Kasumi-1 (cell line): ENCODE measurements at regions not wholly inside any gene's neighbourhood (a gene's known extent, or its start where the extent isn't known, plus 50 kb on each side); places are given as distances from the start of the nearest gene placed in this dataset.

Source experiments
- DNase-seq, 2 experiments: peaks; one replicate each; lab custom pipeline; 2025; lab: John Stamatoyannopoulos, UW

DNA sequence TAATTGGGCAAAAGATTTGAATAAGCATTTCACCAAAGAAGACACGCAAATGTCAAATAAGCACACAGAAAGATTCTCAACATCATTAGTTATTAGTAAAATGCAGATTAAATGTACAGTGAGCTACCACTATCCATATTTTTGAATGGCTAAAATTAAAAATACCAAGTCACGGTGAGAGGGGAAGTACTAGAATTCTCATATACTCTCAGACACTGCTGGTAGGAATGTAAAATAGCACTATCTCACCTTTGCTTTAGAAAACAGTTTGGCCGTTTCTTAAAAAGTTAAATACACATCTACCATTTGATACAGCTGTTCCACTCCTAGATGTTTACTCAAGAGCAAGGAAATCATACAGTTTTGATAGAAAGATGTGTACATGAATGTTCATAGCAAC lies 115.8 kb upstream of the CELF2 start:
- DNase-seq: no peak

DNA sequence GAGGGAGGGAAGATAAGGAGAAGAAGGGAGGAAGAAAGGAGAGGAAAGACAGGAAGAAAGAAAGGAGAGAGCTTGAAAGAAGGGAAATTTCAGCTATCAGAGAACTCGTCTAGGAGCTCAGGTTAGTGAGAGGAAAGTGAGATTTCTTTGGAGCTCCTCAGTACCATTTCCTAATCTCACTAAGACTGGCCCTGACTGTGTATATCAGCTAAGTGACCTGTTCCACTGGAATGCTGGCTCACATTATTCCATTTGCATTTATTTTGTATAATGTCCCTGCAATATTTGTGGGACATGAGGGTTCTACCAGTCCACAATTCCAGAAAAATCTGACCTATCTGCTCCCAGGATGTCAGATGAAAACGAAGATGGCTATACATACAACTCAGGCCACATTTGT lies 114.7 kb upstream of the CELF2 start:
- DNase-seq: no peak

DNA sequence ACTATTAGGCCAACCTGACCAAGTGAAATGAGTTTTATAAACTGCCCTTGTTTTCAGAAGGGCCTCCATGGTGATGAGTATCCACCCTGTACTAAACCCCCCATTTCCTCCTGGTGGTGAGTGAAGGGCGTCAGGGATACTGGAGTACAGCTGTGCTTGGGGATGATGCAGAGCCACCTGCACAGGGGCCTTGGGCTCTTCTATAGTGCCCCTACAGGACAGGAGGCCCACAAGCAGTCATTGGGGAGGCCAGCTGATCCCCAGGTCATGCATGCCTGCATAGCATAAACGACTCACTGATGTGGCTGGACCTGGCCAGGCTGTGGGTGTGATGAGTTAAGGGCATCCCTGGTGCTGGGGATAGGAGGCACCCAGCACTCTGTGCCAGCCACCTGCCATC lies 114.1 kb upstream of the CELF2 start:
- DNase-seq: no peak

DNA sequence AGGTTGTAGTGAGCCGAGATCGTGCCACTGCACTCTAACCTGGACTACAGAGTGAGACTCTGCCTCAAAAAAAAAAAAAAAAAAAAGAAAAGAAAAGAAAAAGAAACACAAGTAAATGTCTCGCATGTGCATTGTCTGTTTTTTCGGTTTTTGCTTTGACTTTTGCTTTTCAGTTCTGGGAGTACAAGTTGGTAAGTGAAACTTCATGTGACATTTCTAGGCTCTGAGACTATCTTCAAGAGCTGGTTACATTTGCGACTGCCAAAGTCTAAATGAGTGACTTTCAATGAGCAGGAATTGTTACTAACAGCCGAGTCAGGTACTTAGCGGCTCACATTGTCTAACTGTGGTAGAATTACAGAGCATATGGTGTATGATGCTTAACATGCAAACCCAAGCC lies 107.0 kb upstream of the CELF2 start:
- no peak for DNase-seq

DNA sequence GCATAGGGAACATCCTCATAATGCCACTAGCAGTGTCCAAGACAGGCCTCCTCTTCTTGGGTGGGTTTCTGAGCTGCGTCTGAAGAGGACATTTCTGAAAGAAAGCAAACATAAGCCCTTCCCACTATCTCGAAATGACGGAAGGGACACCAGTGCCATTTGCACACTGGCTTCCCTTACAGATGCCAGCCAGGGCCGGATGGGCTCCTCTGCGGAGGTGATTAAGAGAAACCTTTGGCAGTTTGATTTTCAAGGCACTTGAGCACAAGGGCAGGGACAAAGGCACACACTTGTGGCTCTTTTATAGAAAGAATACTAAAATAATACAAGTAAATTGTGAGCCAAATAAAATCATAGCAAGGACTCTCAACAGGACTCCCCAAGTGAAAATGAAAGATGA lies 106.6 kb upstream of the CELF2 start:
- DNase-seq: no peak

DNA sequence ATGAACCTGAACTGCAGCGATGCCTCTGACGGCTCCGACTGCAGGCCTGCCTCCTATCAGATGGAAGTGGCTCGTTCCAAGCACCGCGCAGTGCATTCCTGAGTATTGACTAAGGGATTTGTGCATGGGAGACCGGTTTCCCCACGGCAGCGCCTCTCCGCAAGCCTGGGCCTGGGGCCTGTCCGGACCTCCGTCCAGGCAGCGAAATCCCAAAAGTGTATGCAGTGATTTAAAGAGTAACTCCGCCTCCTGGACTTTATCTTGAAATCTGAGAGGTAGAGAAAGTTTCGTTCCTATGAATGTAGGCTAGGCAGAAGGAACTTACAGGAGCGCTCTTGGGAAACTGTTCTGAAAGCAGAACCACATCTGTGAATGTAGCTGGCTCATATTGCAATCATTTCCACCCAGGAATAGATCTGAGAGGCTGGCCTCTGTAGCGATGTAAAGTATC lies 106.2 kb upstream of the CELF2 start:
- DNase-seq: no peak

DNA sequence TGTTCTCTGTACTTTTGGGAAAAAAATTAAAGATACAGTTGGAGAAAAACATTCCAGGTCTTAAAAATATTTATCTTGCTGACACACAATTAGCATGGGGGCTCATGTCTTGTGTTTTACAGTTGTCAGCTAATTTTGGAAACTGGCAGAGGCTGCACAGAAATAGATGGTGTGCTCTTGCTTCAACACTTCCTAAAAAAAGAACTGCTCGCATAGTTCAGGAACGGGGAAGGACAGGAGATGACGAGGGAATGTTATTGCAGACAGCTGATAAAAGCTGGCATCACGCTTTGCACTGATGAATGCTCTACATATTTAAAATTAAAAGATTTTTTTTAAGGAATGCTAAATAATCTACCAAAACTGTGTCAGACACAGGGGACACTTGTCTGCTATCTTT lies 103.5 kb upstream of the CELF2 start:
- peak in 1 of 2 experiments; percentile 22 for DNase-seq

DNA sequence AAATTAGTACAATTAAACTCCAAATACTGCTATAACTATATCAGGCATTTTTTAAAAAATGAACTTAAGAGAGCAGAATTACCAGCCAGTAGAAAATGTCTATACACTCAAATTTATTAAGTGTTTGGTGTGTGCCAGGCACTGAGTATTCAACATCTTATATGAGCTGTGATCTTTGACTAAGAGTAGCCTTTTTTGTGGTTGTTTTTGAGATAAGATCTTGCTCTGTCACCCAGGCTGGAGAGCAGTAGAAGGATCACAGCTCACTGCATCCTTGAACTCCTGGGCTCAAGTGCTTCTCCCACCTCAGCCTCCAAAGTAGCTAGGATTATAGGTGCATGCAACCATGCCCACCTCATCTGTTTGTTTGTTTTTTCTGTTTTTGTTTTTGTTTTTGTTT lies 102.5 kb upstream of the CELF2 start:
- no peak for DNase-seq

DNA sequence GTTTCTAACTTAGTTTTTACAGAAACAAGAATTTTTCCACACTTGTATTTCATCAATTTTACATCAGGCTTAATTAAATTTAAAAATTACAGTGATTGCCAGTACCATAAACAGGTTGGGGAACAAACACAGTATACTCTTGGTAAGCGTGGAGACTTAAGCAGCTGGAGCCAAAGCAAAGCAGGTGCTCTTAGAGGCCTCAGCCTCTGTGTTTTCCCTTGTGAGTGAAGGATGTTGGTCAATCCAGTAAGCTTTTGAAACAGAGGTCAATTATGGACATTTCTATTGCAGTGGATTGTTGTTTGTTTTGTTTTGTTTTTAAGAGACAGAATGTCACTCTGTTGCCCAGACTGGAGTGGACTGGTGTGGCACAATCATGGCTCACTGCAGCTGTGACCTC lies 100.6 kb upstream of the CELF2 start:
- no peak for DNase-seq

DNA sequence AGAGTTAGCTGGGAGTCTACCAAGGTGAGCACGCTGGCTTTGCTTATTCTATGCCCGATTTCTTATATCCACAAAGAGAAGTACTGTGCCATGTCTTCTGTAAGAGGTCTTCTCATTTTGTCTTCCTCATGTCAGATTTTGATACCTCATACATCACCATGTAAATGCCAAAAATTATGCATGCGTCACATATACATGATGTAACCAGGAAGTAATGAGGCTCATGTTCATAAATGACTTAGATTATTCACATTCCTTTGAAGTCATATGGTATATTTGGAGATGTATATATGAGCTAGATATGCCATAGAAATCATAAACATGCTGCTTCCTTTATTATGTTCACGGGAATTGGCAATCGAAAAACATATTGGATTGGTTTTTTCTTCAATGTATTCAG lies 97.7 kb upstream of the CELF2 start:
- DNase-seq: no peak

DNA sequence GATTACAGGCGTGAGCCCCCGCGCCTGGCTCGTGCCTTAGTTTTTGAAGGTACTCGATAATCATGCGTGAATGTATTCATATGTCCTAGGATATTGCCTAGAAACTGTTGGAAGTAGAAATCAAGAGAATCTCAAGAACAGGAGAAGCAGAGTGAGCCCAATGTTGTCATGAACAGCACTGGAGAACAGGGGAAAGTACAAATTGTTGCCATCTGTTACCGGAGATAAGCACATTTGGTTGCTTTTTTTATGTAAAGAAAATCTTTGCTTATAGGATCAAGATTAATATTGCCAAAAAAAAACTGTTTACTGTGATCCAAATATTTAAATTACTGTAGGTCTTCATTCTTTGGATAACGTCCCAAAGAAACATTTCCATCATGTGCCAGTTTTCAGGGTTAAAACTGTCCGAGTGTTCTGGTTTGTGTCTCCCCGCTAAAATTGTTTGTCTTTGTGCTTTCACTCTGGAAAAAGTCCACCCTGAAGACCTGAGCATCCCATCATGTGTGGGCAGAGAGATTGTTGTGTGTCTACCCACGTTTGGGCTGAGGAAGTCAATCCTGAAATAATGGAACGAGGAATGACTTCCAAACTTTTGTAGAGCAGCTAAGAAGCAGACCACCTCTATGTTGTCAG lies 95.7 kb upstream of the CELF2 start:
- no peak for DNase-seq

DNA sequence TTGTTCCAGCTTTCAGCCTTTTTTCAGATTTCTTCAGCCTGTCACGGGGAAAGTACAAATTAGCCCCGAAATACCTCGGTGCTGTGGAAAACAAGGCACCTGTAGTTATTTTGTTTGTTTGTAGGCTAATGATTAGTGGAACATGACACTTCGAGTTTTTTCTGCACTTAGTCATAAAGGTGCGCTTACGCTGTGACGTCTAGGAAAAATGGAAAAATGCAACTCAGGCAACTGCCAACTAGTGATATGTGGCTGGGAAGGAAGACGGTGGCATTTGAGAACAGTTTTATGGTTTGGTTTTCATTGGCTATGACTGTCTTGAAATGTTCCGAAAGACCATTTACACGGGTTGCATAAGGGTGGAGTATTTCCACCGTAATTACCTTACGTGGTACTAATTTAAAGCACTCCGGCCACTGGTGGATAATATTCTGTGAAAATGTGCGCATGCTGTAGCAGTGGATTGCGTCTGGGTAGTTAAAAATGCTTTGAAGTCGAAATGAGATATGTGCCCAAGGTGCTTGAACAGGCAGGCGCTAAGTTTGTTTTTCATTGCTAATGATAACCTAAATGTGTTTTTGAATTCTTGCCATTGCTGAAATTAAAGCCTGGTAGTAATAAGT lies 94.5 kb upstream of the CELF2 start:
- DNase-seq: no peak

DNA sequence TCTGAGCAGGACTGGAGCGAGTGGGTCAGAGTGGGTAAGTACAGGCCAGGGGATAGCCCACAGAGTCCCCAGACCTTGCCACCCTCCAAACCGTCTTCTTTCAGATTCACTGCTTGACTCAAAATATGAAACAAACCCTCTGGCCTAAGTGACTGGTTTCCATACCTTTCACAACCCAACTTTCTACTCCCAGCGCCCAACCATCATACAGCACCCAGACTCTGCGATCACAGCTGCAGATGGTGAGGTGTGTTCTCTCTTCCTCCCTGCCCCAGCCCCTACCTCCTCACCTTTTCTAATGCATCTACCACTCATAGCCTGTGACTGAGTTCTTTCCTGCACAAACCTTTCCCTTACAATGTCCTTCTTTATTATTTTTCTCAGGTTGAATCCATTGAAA lies 92.0 kb upstream of the CELF2 start:
- no peak for DNase-seq

DNA sequence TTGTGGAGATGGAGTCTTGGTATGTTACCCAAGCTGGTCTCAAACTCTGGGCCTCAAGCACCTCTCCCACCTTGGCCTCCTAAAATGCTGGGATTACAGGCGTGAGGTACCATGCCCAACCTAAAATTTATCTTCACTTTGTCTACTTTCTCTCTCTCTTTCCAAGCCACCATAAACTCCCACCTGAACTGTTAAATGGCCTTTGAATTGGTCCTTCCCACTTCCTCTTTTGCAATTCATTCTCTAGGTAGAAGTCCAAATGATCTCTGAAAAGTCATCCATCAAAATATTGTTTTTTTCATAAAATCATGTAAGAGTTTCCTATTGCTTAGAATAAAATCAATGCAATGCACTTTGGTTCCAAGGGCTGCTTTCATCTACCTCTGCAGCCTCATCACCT lies 90.1 kb upstream of the CELF2 start:
- DNase-seq: no peak

DNA sequence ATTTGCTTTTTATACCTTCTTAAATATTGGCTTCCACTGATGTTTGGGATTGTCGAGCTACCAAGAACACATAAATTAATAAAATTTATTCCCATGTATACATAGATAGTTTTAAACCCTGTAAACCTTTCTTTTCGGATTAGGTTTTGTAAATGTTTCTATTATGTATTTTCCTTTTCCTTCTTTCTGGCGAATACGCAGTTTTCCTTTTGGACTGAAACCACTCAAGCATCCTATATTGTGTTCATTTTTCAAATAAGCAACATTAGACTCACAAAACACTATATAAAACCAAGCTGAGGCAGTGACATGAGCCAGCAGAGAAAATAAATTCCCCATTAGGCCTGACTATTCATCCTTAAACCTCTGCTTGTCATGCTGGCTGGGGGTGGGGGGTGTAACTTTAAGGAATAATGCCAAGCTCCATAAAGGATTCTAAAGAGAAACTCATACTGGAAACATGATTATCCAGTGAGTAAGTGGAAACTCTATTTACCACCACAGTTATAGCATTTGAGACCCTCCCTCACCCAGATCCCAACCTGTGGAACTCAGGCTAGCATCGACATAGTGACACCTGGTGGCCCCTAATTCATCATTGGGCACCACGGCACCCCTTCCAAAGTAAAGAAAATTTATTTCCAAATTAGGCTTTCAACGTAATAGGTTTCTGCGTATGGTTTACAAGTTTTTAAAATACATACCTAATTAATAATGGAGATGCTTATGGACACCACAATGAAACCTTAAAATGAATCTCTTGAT lies 86.5 kb upstream of the CELF2 start:
- no peak for DNase-seq

DNA sequence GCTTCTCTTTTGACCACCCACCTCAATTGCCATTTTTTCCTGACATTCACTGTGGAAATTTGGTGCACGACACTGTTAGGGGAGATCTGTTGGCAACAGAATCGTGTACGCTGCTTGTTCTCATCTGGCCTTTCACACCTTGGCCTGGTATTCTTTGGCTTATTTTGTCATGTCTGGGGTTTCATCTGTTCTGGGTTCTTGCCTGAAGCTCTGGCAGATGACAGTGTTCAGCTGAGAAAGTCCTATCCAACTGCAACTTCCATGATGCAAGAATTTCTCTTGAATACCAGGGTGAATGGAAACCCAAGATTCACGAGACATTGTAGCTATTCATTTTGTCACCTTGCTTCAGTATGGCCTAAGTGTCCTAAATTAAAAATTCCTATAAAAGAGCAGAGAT lies 82.6 kb upstream of the CELF2 start:
- no peak for DNase-seq

DNA sequence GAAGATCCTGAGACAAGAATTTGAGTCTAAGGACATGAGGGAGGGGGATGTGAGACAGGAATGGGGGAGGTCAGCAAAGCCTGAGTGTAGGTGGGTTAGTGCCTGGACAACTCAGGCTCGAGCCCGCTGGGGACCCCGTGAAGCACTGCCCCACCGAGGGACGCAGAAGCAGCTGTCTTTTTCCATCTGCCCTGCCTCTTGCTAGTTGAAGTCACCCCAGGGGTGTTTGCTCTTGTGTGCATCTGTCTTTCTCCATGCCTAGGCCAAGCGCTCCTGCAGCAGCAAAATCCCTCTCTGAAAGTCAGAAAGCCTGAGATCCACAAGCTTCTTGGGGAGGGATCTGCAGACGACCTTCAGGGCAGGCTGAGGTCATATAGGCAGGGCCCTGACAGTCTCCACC lies 79.0 kb upstream of the CELF2 start:
- no peak for DNase-seq

DNA sequence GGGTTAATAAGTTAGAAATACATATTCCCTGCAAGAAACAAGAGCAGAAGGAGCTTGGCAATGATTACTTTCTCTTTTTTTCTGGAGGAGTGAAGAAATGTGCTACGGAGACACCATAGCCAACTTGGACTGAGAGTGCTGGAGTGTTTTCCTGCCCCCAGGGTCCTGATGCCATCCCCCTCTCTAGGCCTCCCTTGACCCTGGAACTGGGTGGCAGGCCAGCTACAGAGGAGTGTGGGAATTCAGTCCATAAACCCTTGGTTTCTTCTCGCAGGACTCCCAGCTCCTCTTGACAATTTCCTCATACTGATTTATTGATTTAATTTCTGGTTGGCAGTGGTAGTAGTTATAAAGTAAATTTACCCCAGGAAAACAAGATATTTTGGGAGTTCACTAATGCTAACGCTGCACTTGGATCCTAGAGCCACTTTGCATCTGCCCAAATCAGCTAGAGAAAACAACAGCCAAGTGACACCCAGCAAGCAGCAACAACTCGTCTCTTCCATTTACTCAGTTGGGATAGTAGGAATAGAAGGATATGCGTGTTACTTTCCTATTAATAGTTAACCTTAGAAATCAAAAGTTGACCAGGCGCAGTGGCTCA lies 76.4 kb upstream of the CELF2 start:
- no peak for DNase-seq

DNA sequence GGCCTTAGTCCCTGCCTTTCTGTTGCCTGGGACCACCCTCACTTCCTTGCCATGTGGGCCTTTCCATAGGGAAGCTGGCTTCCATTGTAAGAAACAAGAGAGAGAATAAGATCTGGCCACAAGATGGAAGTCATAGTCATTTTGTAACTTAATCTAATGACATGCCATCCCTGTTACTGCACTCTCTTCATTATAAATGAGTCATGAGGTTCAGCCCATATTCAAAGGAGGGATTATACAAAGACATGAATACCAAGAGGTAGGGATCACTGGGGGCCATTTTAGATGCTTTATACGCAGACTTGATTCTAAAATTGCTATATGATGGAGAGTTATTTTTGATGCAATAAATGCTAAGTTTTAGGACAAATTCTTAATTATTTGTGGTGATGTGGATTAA lies 75.2 kb upstream of the CELF2 start:
- no peak for DNase-seq

DNA sequence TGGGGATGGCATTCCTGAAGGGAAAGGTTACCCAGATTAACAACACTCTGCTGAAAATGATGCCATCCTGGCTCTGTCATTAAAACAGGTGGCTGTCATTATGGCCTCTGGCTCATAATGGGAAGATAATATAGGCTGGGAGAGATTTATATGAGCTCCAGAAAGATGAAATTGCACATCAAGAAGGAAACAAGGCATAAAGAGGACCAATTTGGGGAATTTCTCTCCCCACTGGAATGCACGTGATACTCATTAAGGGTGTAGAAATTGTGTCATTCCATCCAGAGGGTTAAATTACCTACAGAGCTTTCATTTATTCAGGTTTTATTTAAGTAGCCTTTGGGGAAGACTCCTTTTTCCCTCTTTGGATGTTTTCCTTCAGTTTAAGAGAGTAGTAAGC lies 71.6 kb upstream of the CELF2 start:
- no peak for DNase-seq

DNA sequence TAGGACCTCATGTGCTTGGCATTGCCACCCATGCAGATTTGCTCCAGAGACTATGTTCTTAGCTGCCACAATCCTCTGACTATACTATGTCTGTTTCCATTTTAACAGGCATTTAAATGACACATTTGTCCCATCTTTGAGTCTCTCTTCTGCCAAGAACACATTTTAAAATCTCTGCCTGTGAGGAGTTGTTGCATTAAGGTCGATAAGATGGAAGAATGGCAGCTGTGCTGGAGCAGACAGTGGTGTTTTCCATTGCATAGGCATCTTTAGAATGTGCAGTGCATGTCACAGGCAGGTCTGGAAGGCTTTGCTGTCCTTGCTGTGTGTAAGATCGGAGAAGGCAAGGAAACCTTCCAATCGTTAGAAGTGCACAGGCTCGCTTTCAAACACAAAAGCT lies 70.9 kb upstream of the CELF2 start:
- DNase-seq: no peak

DNA sequence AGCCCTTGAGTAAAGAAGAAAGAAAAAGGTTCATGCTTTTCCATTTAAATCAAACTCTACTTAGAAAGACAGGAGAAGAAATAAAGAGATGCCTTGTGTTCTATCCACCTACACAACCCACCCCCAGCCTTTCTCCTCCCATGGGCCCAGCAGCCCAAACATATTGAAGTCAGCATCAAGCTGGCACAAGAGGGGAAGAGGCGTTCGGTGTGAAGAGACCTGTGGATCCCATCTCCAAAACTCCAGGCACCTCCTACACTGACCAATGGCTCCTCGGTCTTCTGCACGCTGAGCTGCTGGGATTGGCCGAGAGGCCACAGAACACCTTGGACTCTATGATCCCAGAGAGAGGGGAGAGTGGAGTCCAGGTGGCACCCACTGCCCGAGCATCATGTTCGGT lies 66.0 kb upstream of the CELF2 start:
- no peak for DNase-seq

DNA sequence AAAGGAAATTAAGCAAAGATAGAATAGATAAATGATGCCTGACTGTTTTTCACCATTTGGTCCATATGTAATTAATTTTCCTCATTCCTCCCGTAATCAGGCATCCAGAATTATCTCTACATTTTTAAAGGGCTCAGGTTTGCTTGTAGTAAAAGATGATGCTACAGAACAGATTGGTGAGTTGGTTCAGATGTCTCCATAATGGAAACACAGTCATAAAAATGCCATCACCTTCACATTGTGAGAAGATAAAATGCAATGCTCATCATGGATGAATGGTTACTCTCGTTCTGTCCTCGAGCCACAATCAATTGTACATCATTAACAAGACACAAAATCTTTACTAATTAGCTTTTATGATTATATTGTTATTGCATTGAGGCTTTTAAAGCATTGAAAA lies 64.9 kb upstream of the CELF2 start:
- no peak for DNase-seq
